ENCODE measurements at regions not wholly inside any gene's neighbourhood (a gene's known extent, or its start where the extent isn't known, plus 50 kb on each side); places are given as distances from the start of the nearest gene placed in this dataset.

DNA sequence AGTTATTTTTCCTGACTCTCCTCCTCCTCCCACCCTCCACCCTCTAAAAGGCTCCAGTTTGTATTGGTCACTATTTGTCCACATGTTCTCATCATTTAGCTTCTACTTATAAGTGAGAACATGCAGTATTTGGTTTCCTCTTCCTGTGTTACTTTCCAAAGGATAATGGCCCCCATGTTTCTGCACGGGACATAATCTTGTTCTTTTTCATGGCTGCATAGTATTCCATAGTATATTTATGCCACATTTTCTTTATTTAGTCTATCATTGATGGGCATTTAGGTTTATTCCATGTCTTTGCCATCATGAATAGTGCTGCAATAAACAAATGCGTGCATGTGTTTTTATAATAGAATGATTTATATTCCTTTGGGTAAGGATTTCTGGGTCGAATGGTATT lies 167.3 kb upstream of the GRID2 start:
- H3K27me3 Mint-ChIP-seq (ENCODE audit: low read depth) = no peaks in the 10 kb centered on the region
- H3K4me1 Mint-ChIP-seq = no peaks in the 10 kb centered on the region
- no peaks in the 10 kb centered on the region for H3K36me3 Mint-ChIP-seq
- peaks cover 14% of the 10 kb centered on the region for H3K9me3 Mint-ChIP-seq
- H3K27ac Mint-ChIP-seq = no peak overlapping the region
- POLR2A ChIA-PET = no interaction called here
- DNase-seq (ENCODE audit: low spot score) (no peak), ATAC-seq (no peak)
- CTCF ChIA-PET = no interaction called here
- TF ChIP-seq SMAD4 (CRISPR knock-in tag; IDR thresholded peaks at IDR 0.05) (no peak), TCF7 (CRISPR knock-in tag; IDR thresholded peaks at IDR 0.05; ENCODE audit: low read depth) (no peak), GTF2I (CRISPR knock-in tag; conservative IDR thresholded peaks at IDR 0.05) (peak; percentile 48; the same call in 1 of the 2 replicates), ZNF512 (CRISPR knock-in tag; IDR thresholded peaks at IDR 0.05; ENCODE audit: borderline replicate concordance) (0 out of 2 replicates have a peak, but pooled peaks have one; percentile 66)
- H3K4me3 Mint-ChIP-seq = no peak overlapping the region

DNA sequence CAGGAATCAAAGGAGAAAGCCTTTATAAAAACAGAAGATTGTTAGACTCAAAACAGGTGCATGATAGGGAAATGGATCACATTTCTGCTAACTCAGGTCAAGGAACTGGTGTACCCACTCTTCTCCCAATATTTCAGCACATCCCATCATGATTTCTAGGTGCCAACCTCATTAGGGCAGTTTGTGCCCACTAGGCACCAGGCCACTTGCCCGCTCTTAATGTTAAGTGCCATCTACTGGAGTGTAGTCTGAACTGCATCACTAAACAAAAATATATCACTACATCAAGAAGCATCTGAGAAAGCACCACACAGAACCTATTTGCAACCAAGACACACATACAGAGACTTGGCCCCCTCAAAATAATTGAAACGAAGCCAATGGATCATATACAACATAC lies 140.4 kb upstream of the GRID2 start:
- ChIA-PET CTCF (no interaction called here), POLR2A (no interaction called here)
- H3K9me3 Mint-ChIP-seq = peaks cover 68% of the 10 kb centered on the region
- TF ChIP-seq, protein P1, sequence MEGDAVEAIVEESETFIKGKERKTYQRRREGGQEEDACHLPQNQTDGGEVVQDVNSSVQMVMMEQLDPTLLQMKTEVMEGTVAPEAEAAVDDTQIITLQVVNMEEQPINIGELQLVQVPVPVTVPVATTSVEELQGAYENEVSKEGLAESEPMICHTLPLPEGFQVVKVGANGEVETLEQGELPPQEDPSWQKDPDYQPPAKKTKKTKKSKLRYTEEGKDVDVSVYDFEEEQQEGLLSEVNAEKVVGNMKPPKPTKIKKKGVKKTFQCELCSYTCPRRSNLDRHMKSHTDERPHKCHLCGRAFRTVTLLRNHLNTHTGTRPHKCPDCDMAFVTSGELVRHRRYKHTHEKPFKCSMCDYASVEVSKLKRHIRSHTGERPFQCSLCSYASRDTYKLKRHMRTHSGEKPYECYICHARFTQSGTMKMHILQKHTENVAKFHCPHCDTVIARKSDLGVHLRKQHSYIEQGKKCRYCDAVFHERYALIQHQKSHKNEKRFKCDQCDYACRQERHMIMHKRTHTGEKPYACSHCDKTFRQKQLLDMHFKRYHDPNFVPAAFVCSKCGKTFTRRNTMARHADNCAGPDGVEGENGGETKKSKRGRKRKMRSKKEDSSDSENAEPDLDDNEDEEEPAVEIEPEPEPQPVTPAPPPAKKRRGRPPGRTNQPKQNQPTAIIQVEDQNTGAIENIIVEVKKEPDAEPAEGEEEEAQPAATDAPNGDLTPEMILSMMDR (IDR thresholded peaks at IDR 0.05) = 0 out of 2 replicates have a peak, but pooled peaks have one; percentile 17
- TF ChIP-seq, protein P2, sequence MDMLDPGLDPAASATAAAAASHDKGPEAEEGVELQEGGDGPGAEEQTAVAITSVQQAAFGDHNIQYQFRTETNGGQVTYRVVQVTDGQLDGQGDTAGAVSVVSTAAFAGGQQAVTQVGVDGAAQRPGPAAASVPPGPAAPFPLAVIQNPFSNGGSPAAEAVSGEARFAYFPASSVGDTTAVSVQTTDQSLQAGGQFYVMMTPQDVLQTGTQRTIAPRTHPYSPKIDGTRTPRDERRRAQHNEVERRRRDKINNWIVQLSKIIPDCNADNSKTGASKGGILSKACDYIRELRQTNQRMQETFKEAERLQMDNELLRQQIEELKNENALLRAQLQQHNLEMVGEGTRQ (CRISPR knock-in tag; IDR thresholded peaks at IDR 0.05) = no peak
- H3K36me3 Mint-ChIP-seq = peaks cover 38% of the 10 kb centered on the region
- peaks cover 10% of the 10 kb centered on the region for H3K27me3 Mint-ChIP-seq (ENCODE audit: low read depth)
- peaks cover 4% of the 10 kb centered on the region; the same call in 1 of the 2 replicates for H3K4me1 Mint-ChIP-seq
- H3K4me3 Mint-ChIP-seq = no peak overlapping the region
- no peak overlapping the region for H3K27ac Mint-ChIP-seq
- ATAC-seq (peak; percentile 56; the same call in 1 of the 2 replicates), DNase-seq (ENCODE audit: low spot score) (no peak)

GRCh38 chr4:92170340-92170739 lies 133.4 kb upstream of the GRID2 start:
- TF ChIP-seq ZBTB21 (CRISPR knock-in tag; IDR thresholded peaks at IDR 0.05; ENCODE audit: borderline replicate concordance) = no peak
- TF ChIP-seq ZNF138 (CRISPR knock-in tag; conservative IDR thresholded peaks at IDR 0.05) = no peak
- TF ChIP-seq FOXK1 (CRISPR knock-in tag; IDR thresholded peaks at IDR 0.05) = no peak
- TF ChIP-seq, protein P3, sequence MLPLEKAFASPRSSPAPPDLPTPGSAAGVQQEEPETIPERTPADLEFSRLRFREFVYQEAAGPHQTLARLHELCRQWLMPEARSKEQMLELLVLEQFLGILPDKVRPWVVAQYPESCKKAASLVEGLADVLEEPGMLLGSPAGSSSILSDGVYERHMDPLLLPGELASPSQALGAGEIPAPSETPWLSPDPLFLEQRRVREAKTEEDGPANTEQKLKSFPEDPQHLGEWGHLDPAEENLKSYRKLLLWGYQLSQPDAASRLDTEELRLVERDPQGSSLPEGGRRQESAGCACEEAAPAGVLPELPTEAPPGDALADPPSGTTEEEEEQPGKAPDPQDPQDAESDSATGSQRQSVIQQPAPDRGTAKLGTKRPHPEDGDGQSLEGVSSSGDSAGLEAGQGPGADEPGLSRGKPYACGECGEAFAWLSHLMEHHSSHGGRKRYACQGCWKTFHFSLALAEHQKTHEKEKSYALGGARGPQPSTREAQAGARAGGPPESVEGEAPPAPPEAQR (CRISPR knock-in tag; IDR thresholded peaks at IDR 0.05) = no peak
- no peak for TF ChIP-seq ARID4B (CRISPR knock-in tag; IDR thresholded peaks at IDR 0.05; ENCODE audit: borderline replicate concordance)
- TF ChIP-seq ZNF671 (CRISPR knock-in tag; IDR thresholded peaks at IDR 0.05) = no peak
- no peak for TF ChIP-seq ZNF263 (CRISPR knock-in tag; IDR thresholded peaks at IDR 0.05; ENCODE audit: low read depth)
- no peak overlapping the region for H3K27ac Mint-ChIP-seq
- no peak for ATAC-seq
- H3K4me3 Mint-ChIP-seq = no peak overlapping the region
- H3K4me1 Mint-ChIP-seq = peaks cover 7% of the 10 kb centered on the region
- ChIA-PET POLR2A (interaction anchor here (0.6 kb wide), 1 partner anchor 23 kb away, joined by 3 read pairs; no protein-coding TSS in a partner anchor), CTCF (no interaction called here)
- H3K36me3 Mint-ChIP-seq = peaks cover 15% of the 10 kb centered on the region
- peaks cover 34% of the 10 kb centered on the region for H3K9me3 Mint-ChIP-seq
- no peak for DNase-seq (ENCODE audit: low spot score)
- peaks cover 7% of the 10 kb centered on the region for H3K27me3 Mint-ChIP-seq (ENCODE audit: low read depth)
